Lung (tissue), 11 donors: ENCODE measurements at regions not wholly inside any gene's neighbourhood (a gene's known extent, or its start where the extent isn't known, plus 50 kb on each side); places are given as distances from the start of the nearest gene placed in this dataset.
A peak's percentile ranks its signal among the peaks of the same experiment; 100 is the strongest.

Source experiments
- ATAC-seq: fragments of 200-7000 bp; cut with Tn5 transposase; one replicate; pipeline ENCODE4 v1.9.1; 2020; ENCODE audit warnings: moderate number of reproducible peaks; ENCODE audit not compliant: insufficient read depth, low FRiP score
- DNase-seq, 3 donors: peaks; one replicate each; pipeline ENCODE4 v3.0.0-alpha.2; 2013 to 2017
- H3K27ac ChIP-seq, 2 donors: one replicate each; pipeline ENCODE4 v1.5.1; 2013; ENCODE audit warnings: mild to moderate bottlenecking in 2 of 2, moderate library complexity in 2 of 2, control low read depth in 1 of 2, inconsistent platforms in 1 of 2, low read depth in 1 of 2, low read length in 1 of 2
- H3K27me3 ChIP-seq, 3 donors: one replicate each; pipeline ENCODE4 v1.5.1; 2013; ENCODE audit warnings: low read length in 2 of 3; ENCODE audit not compliant: control insufficient read depth in 3 of 3, insufficient read depth in 3 of 3
- H3K36me3 ChIP-seq, 4 donors: one replicate each; pipeline ENCODE4 v1.5.1; 2013; ENCODE audit warnings: low read length in 4 of 4, mild to moderate bottlenecking in 1 of 4, moderate library complexity in 1 of 4; ENCODE audit not compliant: control insufficient read depth in 4 of 4, insufficient read depth in 4 of 4
- H3K4me1 ChIP-seq, 5 donors: one replicate each; pipeline ENCODE4 v1.5.1; 2013; ENCODE audit warnings: low read length in 5 of 5, mild to moderate bottlenecking in 2 of 5, moderate library complexity in 1 of 5; ENCODE audit not compliant: control insufficient read depth in 5 of 5, insufficient read depth in 5 of 5
- H3K4me3 ChIP-seq: one replicate; pipeline ENCODE4 v1.5.1; 2013; ENCODE audit warnings: mild to moderate bottlenecking, control low read depth, moderate library complexity
- H3K9ac ChIP-seq, 2 donors: one replicate each; pipeline ENCODE4 v1.5.1; 2013; ENCODE audit warnings: low read length in 2 of 2, control low read depth in 1 of 2; ENCODE audit not compliant: insufficient read depth in 1 of 2
- H3K9me3 ChIP-seq, 4 donors: one replicate each; pipeline ENCODE4 v1.5.1; 2013; ENCODE audit warnings: low read length in 3 of 4, mild to moderate bottlenecking in 1 of 4, moderate library complexity in 1 of 4; ENCODE audit not compliant: control insufficient read depth in 4 of 4, insufficient read depth in 3 of 4
- WGBS, 2 donors: extraction: QIAGEN DNeasy Blood & Tissue Kit; methylation state at CpG; one replicate each; pipeline ENCODE4 v1.1.7; 2013; 5-methylcytosine and 5-hydroxymethylcytosine counted together
- TF ChIP-seq, protein P1 (sequence below): IDR thresholded peaks from 2 replicates; pipeline ENCODE4 v1.5.1; 2012; ENCODE audit warnings: mild to moderate bottlenecking; ENCODE audit errors: control extremely low read depth, extremely low read depth
- donor health status: control.
- donor health status: control.
- donor health status: Bipolar disorder and iron deficiency.
- donor health status: healthy.
- donor health status: DM: yes; HTN: yes; CAD: no.

DNA sequence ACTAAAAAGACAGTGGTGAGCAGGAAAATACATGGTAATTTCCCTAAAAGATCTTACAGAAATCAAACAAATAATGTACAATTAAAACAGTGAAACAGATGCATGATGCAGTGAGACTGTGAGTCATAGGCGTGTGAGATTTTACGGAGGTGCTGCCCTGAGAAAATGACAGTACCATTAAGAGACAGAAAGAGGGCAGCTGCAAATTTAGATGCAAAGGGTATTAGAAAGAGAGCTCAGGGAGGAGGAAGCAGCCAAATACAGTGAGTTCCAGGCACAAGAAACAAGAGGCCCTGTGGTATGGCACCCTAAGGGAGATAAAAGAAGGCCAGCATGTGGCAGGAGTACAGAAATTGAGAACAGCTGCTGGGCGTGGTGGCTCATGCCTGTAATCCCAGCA is 88.5 kb upstream of the FIBIN start:
- H3K27me3 ChIP-seq = no peaks in the 10 kb centered on the region
- H3K9ac ChIP-seq = no peak overlapping the region
- no peaks in the 10 kb centered on the region for H3K36me3 ChIP-seq
- DNase-seq (peak in 1 of 3 donors; percentile 3), ATAC-seq (no peak)
- H3K9me3 ChIP-seq = no peaks in the 10 kb centered on the region
- H3K27ac ChIP-seq = no peak overlapping the region
- WGBS, 2 donors = 77 to 83% methylated on average over 3 of the region's 3 CpGs
- peaks cover 0 to 24% (median 0%) of the 10 kb centered on the region in 5 donors for H3K4me1 ChIP-seq
- no peak overlapping the region for H3K4me3 ChIP-seq
- TF ChIP-seq, protein P1, sequence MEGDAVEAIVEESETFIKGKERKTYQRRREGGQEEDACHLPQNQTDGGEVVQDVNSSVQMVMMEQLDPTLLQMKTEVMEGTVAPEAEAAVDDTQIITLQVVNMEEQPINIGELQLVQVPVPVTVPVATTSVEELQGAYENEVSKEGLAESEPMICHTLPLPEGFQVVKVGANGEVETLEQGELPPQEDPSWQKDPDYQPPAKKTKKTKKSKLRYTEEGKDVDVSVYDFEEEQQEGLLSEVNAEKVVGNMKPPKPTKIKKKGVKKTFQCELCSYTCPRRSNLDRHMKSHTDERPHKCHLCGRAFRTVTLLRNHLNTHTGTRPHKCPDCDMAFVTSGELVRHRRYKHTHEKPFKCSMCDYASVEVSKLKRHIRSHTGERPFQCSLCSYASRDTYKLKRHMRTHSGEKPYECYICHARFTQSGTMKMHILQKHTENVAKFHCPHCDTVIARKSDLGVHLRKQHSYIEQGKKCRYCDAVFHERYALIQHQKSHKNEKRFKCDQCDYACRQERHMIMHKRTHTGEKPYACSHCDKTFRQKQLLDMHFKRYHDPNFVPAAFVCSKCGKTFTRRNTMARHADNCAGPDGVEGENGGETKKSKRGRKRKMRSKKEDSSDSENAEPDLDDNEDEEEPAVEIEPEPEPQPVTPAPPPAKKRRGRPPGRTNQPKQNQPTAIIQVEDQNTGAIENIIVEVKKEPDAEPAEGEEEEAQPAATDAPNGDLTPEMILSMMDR = no peak

DNA sequence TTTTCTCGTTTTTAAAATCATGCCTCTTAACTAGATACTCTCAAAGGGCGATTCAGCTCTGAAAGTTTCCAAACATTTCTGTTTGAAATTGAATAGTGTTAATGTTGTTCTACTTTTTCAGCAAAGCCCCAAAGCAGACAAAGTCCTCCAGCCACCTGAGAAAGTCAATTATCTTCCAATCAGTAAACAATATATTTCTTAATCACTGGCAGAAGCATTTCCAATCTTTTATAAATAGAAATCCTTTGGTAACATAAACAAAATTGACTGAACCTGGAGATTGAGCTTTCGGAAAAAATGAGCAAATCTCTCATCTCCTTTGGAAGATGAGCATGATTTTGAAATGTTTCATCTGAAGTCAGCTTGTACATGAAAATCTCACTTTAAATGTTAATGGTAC is 84.4 kb upstream of the FIBIN start:
- no peaks in the 10 kb centered on the region for H3K36me3 ChIP-seq
- TF ChIP-seq, protein P1 = no peak
- H3K9ac ChIP-seq = no peak overlapping the region
- H3K4me3 ChIP-seq = no peak overlapping the region
- ATAC-seq = no peak
- peaks cover 0 to 19% (median 0%) of the 10 kb centered on the region in 5 donors for H3K4me1 ChIP-seq
- H3K27ac ChIP-seq = no peak overlapping the region
- H3K27me3 ChIP-seq = no peaks in the 10 kb centered on the region
- no peaks in the 10 kb centered on the region for H3K9me3 ChIP-seq
- no peak for DNase-seq
- WGBS, 2 donors = 49 to 80% methylated on average over 3 of the region's 3 CpGs

DNA sequence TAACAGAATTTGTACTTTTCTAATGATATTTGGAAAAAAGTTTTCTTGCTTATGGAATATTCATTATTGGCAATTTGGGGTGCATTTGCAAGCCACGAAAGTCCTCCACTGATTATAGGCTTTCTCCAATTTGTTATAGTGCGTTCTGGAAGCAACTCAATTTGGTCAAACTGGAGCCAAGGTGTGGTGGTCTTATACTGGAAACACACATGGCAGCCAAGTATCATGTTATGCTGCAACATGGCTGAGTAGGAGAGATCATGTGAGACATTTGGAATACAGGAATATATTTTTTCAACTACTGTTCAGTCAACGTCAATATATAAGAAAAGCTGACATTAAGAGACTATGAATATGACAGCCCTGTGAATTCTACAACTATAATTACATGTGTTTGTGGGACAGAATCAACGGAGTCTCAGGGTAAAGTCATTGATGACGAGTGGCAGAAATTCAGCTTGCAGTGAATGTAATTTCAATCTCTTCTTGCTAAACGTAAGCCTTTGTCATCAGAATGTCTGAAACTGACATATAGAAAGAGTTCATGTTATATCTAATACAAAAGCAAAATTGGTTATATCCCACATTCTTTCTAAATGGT is 83.8 kb upstream of the FIBIN start:
- H3K27ac ChIP-seq = no peak overlapping the region
- no peak overlapping the region for H3K9ac ChIP-seq
- DNase-seq (no peak), ATAC-seq (no peak)
- WGBS, 2 donors = 71 to 79% methylated on average over 6 of the region's 6 CpGs
- TF ChIP-seq, protein P1 = no peak
- H3K4me3 ChIP-seq = no peak overlapping the region
- H3K27me3 ChIP-seq = no peaks in the 10 kb centered on the region
- peaks cover 0 to 13% (median 0%) of the 10 kb centered on the region in 5 donors for H3K4me1 ChIP-seq
- no peaks in the 10 kb centered on the region for H3K36me3 ChIP-seq
- no peaks in the 10 kb centered on the region for H3K9me3 ChIP-seq

DNA sequence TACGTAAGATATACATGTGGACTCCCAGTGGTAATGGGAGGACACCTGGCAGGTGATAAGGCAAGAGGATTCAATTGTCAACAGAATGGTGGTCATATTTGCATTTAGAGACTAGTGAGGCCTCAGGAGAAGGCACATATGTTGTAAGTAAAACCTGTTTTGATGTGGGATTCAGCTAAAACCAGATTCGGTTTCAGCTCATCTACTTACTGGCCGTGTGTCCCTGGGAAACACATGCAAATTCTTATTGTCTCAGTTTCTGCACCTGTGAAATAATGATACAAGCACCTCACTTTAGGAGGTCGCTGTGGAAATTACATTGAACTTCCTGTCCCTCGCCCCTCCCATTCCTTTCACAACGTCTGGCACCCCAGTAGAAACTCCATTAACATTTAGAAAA is 78.9 kb upstream of the FIBIN start:
- 69 to 75% methylated on average over 6 of the region's 6 CpGs for WGBS, 2 donors
- TF ChIP-seq, protein P1 = no peak
- Histone ChIP-seq H3K4me3 (no peak overlapping the region), H3K9ac (no peak overlapping the region), H3K9me3 (peaks cover 0 to 3% (median 0%) of the 10 kb centered on the region in 4 donors), H3K36me3 (no peaks in the 10 kb centered on the region), H3K27ac (no peak overlapping the region), H3K4me1 (peaks cover 0 to 9% (median 0%) of the 10 kb centered on the region in 5 donors), H3K27me3 (no peaks in the 10 kb centered on the region)
- DNase-seq (no peak), ATAC-seq (no peak)
